Fibroblast of lung (primary cell): ENCODE measurements at regions not wholly inside any gene's neighbourhood (a gene's known extent, or its start where the extent isn't known, plus 50 kb on each side); places are given as distances from the start of the nearest gene placed in this dataset.

ENCODE experiments used
- EZH2 ChIP-seq: IDR thresholded peaks from 2 replicates; pipeline ENCODE4 v1.5.1; 2012; ENCODE audit warnings: low read length, control low read depth, mild to moderate bottlenecking; ENCODE audit errors: missing control alignments
- TF ChIP-seq, protein P1 (sequence below), 2 donors: IDR thresholded peaks in 1 of 2; conservative IDR thresholded peaks in 1 of 2; 1 replicate in 1 of 2; 2 replicates in 1 of 2; pipeline ENCODE4 v1.5.1; 2011 to 2012; ENCODE audit warnings: low read length in 2 of 2, control low read depth in 1 of 2, inconsistent platforms in 1 of 2, low read depth in 1 of 2, mild to moderate bottlenecking in 1 of 2

DNA sequence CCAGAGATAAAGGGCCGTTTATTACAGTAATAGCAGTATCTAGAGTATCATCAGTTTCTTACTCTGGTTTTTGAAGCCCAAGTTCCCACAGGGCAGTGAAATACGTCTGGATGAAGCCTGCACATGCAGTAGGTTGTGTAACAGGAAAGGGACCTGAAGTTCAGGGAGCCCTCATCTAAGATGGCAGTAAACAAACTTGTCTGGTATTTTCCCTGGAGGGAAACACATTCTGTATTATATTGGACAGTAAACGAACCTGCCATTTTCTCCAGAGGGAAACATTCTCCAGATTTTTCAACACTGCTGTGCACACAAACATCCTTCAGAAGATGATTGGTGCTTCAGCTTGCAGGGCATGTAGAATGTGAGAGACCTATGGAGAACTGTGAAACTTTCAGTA is 189.9 kb downstream of the TFEC start:
- no peak for TF ChIP-seq EZH2
- TF ChIP-seq, protein P1, sequence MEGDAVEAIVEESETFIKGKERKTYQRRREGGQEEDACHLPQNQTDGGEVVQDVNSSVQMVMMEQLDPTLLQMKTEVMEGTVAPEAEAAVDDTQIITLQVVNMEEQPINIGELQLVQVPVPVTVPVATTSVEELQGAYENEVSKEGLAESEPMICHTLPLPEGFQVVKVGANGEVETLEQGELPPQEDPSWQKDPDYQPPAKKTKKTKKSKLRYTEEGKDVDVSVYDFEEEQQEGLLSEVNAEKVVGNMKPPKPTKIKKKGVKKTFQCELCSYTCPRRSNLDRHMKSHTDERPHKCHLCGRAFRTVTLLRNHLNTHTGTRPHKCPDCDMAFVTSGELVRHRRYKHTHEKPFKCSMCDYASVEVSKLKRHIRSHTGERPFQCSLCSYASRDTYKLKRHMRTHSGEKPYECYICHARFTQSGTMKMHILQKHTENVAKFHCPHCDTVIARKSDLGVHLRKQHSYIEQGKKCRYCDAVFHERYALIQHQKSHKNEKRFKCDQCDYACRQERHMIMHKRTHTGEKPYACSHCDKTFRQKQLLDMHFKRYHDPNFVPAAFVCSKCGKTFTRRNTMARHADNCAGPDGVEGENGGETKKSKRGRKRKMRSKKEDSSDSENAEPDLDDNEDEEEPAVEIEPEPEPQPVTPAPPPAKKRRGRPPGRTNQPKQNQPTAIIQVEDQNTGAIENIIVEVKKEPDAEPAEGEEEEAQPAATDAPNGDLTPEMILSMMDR (conservative IDR thresholded peaks at IDR 0.05 in 1 of 2, IDR thresholded peaks at IDR 0.05 in 1 of 2; ENCODE audit: low read depth in 1 of 2, low read length in 2 of 2): no peak
